ENCODE measurements at regions not wholly inside any gene's neighbourhood (a gene's known extent, or its start where the extent isn't known, plus 50 kb on each side); places are given as distances from the start of the nearest gene placed in this dataset.

GRCh38 chr21:24470852-24471251 is 1136.4 kb downstream of the MRPL39 start:
- Histone ChIP-seq H3K4ac (replicated peaks; ENCODE audit: insufficient read length, low read depth, low read length) (no peak overlapping the region), H2BK12ac (ENCODE audit: low read depth, low read length) (no peak overlapping the region), H3K4me3 (ENCODE audit: extremely low read depth in 1 of 4, insufficient read depth in 2 of 4, low read depth in 3 of 4, low read length in 4 of 4) (no peak overlapping the region), H3K79me1 (ENCODE audit: low read depth, low read length) (no peaks in the 10 kb centered on the region), H3K56ac (replicated peaks; ENCODE audit: insufficient read length, low read depth, low read length) (no peak overlapping the region), H3K23me2 (ENCODE audit: low read depth, low read length) (no peaks in the 10 kb centered on the region), H3K4me2 (ENCODE audit: insufficient read depth in 1 of 2, low read depth in 2 of 2, low read length in 2 of 2) (no peak overlapping the region), H2AFZ (ENCODE audit: low read length) (no peak overlapping the region), H3K18ac (ENCODE audit: extremely low read depth, low read length) (no peak overlapping the region), H4K20me1 (replicated peaks in 1 of 2; ENCODE audit: control insufficient read depth in 1 of 2, insufficient read depth in 2 of 2, low read length in 2 of 2) (no peaks in the 10 kb centered on the region), H4K91ac (replicated peaks; ENCODE audit: insufficient read length, low read length) (no peak overlapping the region), H4K5ac (ENCODE audit: insufficient read length, low read depth, low read length) (no peak overlapping the region), H3K27me3 (replicated peaks in 1 of 4; ENCODE audit: control insufficient read depth in 3 of 4, extremely low read depth in 1 of 4, insufficient read depth in 3 of 4, low read length in 3 of 4) (no peaks in the 10 kb centered on the region), H3K9ac (replicated peaks in 1 of 4; ENCODE audit: extremely low read depth in 1 of 4, low read depth in 3 of 4, low read length in 3 of 4) (no peak overlapping the region), H3K14ac (ENCODE audit: insufficient read length) (no peak overlapping the region), H2BK20ac (ENCODE audit: low read length) (no peak overlapping the region), H2BK15ac (ENCODE audit: low read length) (no peak overlapping the region), H3K23ac (ENCODE audit: insufficient read length) (no peak overlapping the region), H2BK120ac (replicated peaks; ENCODE audit: low read depth, low read length) (no peak overlapping the region), H2BK5ac (ENCODE audit: low read depth, low read length) (no peak overlapping the region), H3K4me1 (replicated peaks in 1 of 4; ENCODE audit: control insufficient read depth in 3 of 4, insufficient read depth in 4 of 4, low read length in 3 of 4) (no peaks in the 10 kb centered on the region), H3K27ac (ENCODE audit: low read depth, low read length) (no peak overlapping the region), H3K36me3 (ENCODE audit: control insufficient read depth in 2 of 4, insufficient read depth in 4 of 4, low read length in 3 of 4) (no peaks in the 10 kb centered on the region), H2AK5ac (ENCODE audit: low read depth, low read length) (no peak overlapping the region), H4K8ac (ENCODE audit: extremely low read depth, insufficient read depth, low read length) (no peak overlapping the region), H3K9me3 (ENCODE audit: insufficient read depth in 2 of 2, low read depth in 1 of 2, low read length in 1 of 2) (peaks cover 0 to 16% of the 10 kb centered on the region in 2 experiments; a peak in 2 of 4 replicates), H3K79me2 (ENCODE audit: control insufficient read depth in 1 of 2, insufficient read depth in 2 of 2, low read length in 2 of 2) (no peaks in the 10 kb centered on the region)
- ChIA-PET CTCF (ENCODE audit: partially characterized antibody) (no interaction called here), POLR2A (ENCODE audit: partially characterized antibody) (no interaction called here)
- no peak for FAIRE-seq
- WGBS, 2 experiments (ENCODE audit: extremely low coverage in 1 of 2, insufficient coverage in 1 of 2, insufficient read length in 1 of 2, insufficient replicate concordance in 2 of 2, low coverage in 1 of 2, low lambda C conversion rate in 2 of 2, missing lambda C conversion rate in 1 of 2) = 70% methylated on average over 6 of the region's 6 CpGs; no CpG with 5 or more reads in 1 of the 2 experiments
- DNase-seq (ENCODE audit: low read depth in 1 of 2, low spot score in 2 of 2) = no peak
- TF ChIP-seq RBBP5 (IDR thresholded peaks at IDR 0.05; ENCODE audit: borderline replicate concordance, low read depth, low read length) (no peak), CHD2 (IDR thresholded peaks at IDR 0.05; ENCODE audit: low read length) (no peak), SRF (IDR thresholded peaks at IDR 0.05; ENCODE audit: low read depth, low read length) (no peak), JUND (IDR thresholded peaks at IDR 0.05; ENCODE audit: low read length) (no peak), MAFK (IDR thresholded peaks at IDR 0.05; ENCODE audit: low read depth, low read length) (no peak), PHF8 (conservative IDR thresholded peaks at IDR 0.05; ENCODE audit: low read depth, low read length) (no peak), HDAC6 (IDR thresholded peaks at IDR 0.05; ENCODE audit: low read depth, low read length) (no peak), CTBP2 (IDR thresholded peaks at IDR 0.05; ENCODE audit: borderline replicate concordance, insufficient read depth, insufficient read length, low read length) (no peak), HDAC2 (IDR thresholded peaks at IDR 0.05; ENCODE audit: borderline replicate concordance in 1 of 2, low read depth in 2 of 2, low read length in 2 of 2) (no peak), RAD21 (IDR thresholded peaks at IDR 0.05 in 1 of 2, conservative IDR thresholded peaks at IDR 0.05 in 1 of 2; ENCODE audit: low read depth in 2 of 2, low read length in 2 of 2) (no peak), TAF7 (optimal IDR thresholded peaks at IDR 0.05; ENCODE audit: borderline replicate concordance, low read depth, low read length) (no peak), RXRA (IDR thresholded peaks at IDR 0.05; ENCODE audit: insufficient read depth, low read depth, low read length) (no peak), ATF3 (IDR thresholded peaks at IDR 0.05; ENCODE audit: insufficient read depth, low read depth, low read length) (no peak), MAX (IDR thresholded peaks at IDR 0.05) (no peak)
